SK-N-SH (cell line): ENCODE measurements at regions not wholly inside any gene's neighbourhood (a gene's known extent, or its start where the extent isn't known, plus 50 kb on each side); places are given as distances from the start of the nearest gene placed in this dataset.

Experiments used
- CTCF ChIA-PET: fragments of 300-600, 350-600 bp; formaldehyde crosslinking; extraction: SDS; loops from one replicate; lab custom pipeline; 2021; lab: Yijun Ruan, JAX
- POLR2A ChIA-PET: fragments of 350-600 bp; sonication (Branson Sonifier 250); formaldehyde crosslinking; extraction: SDS; loops from one replicate; lab custom pipeline; 2020; ENCODE audit warnings: antibody characterized with exemption, inconsistent platforms; lab: Yijun Ruan, JAX
- DNase-seq: peaks from one replicate; pipeline ENCODE4 v3.0.0; 2012
- H2AFZ ChIP-seq: fragments of 200-600 bp; sonication (generic); 2 replicates; pipeline ENCODE4 v1.8.1; 2016; ENCODE audit warnings: antibody characterized with exemption, mild to moderate bottlenecking, low read depth
- H3F3A ChIP-seq: fragments of 200-600 bp; sonication (generic); replicated peaks from 2 replicates; pipeline ENCODE3; 2016; ENCODE audit warnings: antibody characterized with exemption, mild to moderate bottlenecking; ENCODE audit not compliant: insufficient read depth
- H3K27ac ChIP-seq, 2 experiments: fragments of 200-500 bp in 1 of 2; fragments of 200-600 bp in 1 of 2; sonication (Bioruptor generic) in 1 of 2; sonication (generic), shearing (Covaris generic) in 1 of 2; 2 replicates each; pipeline versions ENCODE4 v1.5.1 to v1.6.1; 2014 to 2016; ENCODE audit warnings: low read depth in 2 of 2, inconsistent platforms in 1 of 2, low read length in 1 of 2, mild to moderate bottlenecking in 1 of 2, mixed read lengths in 1 of 2
- H3K27me3 ChIP-seq: fragments of 200-600 bp; sonication (generic), shearing (Covaris generic); 2 replicates; pipeline ENCODE4 v1.6.1; 2016; ENCODE audit warnings: mixed run types; ENCODE audit not compliant: insufficient read depth
- H3K36me3 ChIP-seq, 2 experiments: fragments of 200-500 bp in 1 of 2; fragments of 200-600 bp in 1 of 2; sonication (Bioruptor generic) in 1 of 2; sonication (generic) in 1 of 2; replicated peaks in 1 of 2; 2 replicates each; pipeline versions ENCODE3 to v1.5.1; 2014 to 2016; ENCODE audit warnings: low read length in 1 of 2, mild to moderate bottlenecking in 1 of 2; ENCODE audit not compliant: insufficient read depth in 2 of 2, control insufficient read depth in 1 of 2
- H3K4me1 ChIP-seq, 2 experiments: fragments of 200-500 bp in 1 of 2; fragments of 200-600 bp in 1 of 2; sonication (Bioruptor generic) in 1 of 2; sonication (generic), shearing (Covaris generic) in 1 of 2; 2 replicates each; pipeline versions ENCODE4 v1.5.1 to v1.6.1; 2014 to 2016; ENCODE audit warnings: low read depth in 1 of 2, low read length in 1 of 2, mixed run types in 1 of 2; ENCODE audit not compliant: insufficient read depth in 2 of 2, control insufficient read depth in 1 of 2
- H3K4me2 ChIP-seq: fragments of 200-600 bp; sonication (generic), shearing (Covaris generic); 2 replicates; pipeline ENCODE4 v1.6.1; 2017; ENCODE audit warnings: mixed run types
- H3K4me3 ChIP-seq, 2 experiments: fragments of 200-500 bp in 1 of 2; fragments of 200-600 bp in 1 of 2; sonication (Bioruptor generic) in 1 of 2; sonication (generic), shearing (Covaris generic) in 1 of 2; 2 replicates each; pipeline versions ENCODE4 v1.5.1 to v1.8.1; 2014 to 2016; ENCODE audit warnings: low read depth in 2 of 2, inconsistent platforms in 1 of 2, low read length in 1 of 2, mild to moderate bottlenecking in 1 of 2, mixed read lengths in 1 of 2, moderate library complexity in 1 of 2
- H3K79me2 ChIP-seq: fragments of 200-600 bp; sonication (generic); 2 replicates; pipeline ENCODE4 v1.8.1; 2017; ENCODE audit warnings: mild to moderate bottlenecking; ENCODE audit not compliant: insufficient read depth
- H3K9ac ChIP-seq: fragments of 200-600 bp; sonication (generic); 2 replicates; pipeline ENCODE4 v1.6.1; 2017; ENCODE audit warnings: mixed run types
- H3K9me2 ChIP-seq: fragments of 200-600 bp; sonication (generic); 2 replicates; pipeline ENCODE4 v1.6.1; 2017; ENCODE audit warnings: mixed run types
- H3K9me3 ChIP-seq: fragments of 200-600 bp; sonication (generic); 2 replicates; pipeline ENCODE4 v1.6.1; 2017; ENCODE audit warnings: mixed run types, mild to moderate bottlenecking, moderate library complexity
- H4K20me1 ChIP-seq: fragments of 200-600 bp; sonication (generic); 2 replicates; pipeline ENCODE4 v1.6.1; 2017; ENCODE audit warnings: mild to moderate bottlenecking, mixed run types; ENCODE audit not compliant: insufficient read depth
- CHD2 ChIP-seq: fragments of 150-350 bp; IDR thresholded peaks from 2 replicates; pipeline ENCODE4 v1.6.1; 2018; ENCODE audit warnings: low read length; ENCODE audit not compliant: partially characterized antibody
- CTCF ChIP-seq: fragments of 200-600 bp; sonication (generic); IDR thresholded peaks from 2 replicates; pipeline ENCODE4 v1.6.1; 2017; ENCODE audit warnings: antibody characterized with exemption, mild to moderate bottlenecking, moderate library complexity
- EP300 ChIP-seq, 2 experiments: IDR thresholded peaks; 2 replicates each; pipeline versions ENCODE4 v1.4.0 to v1.6.1; 2012; ENCODE audit warnings: borderline replicate concordance in 1 of 2, low read depth in 1 of 2, low read length in 1 of 2
- EZH2phosphoT487 ChIP-seq: fragments of 200-600 bp; sonication (generic); IDR thresholded peaks from 2 replicates; pipeline ENCODE4 v1.6.1; 2017; ENCODE audit warnings: low read depth, mixed run types, mild to moderate bottlenecking, antibody characterized with exemption, moderate library complexity, borderline replicate concordance
- JUND ChIP-seq: IDR thresholded peaks from 2 replicates; pipeline ENCODE4 v1.4.0; 2012
- MEF2A ChIP-seq: IDR thresholded peaks from 2 replicates; pipeline ENCODE4 v1.4.0; 2012; ENCODE audit warnings: low read depth, borderline replicate concordance
- NFIC ChIP-seq: IDR thresholded peaks from 2 replicates; pipeline ENCODE4 v1.4.0; 2012; ENCODE audit warnings: borderline replicate concordance
- NRF1 ChIP-seq: IDR thresholded peaks from 2 replicates; pipeline ENCODE4 v1.6.1; 2012; ENCODE audit warnings: low read depth, mild to moderate bottlenecking, low read length
- PBX3 ChIP-seq: IDR thresholded peaks from 2 replicates; pipeline ENCODE4; 2012
- POLR2AphosphoS5 ChIP-seq: IDR thresholded peaks from 2 replicates; pipeline ENCODE4 v1.6.1; 2012; ENCODE audit warnings: low read depth, low read length
- RAD21 ChIP-seq: IDR thresholded peaks from 2 replicates; pipeline ENCODE4 v1.6.1; 2012; ENCODE audit warnings: mild to moderate bottlenecking, low read length
- RFX5 ChIP-seq: IDR thresholded peaks from 2 replicates; pipeline ENCODE4 v1.6.1; 2012; ENCODE audit warnings: mild to moderate bottlenecking, improper control_type of control experiment, low read length
- RXRA ChIP-seq: IDR thresholded peaks from 2 replicates; pipeline ENCODE4 v1.4.0; 2012; ENCODE audit warnings: low read depth, mild to moderate bottlenecking, borderline replicate concordance
- SIN3A ChIP-seq: IDR thresholded peaks from 2 replicates; pipeline ENCODE4 v1.6.1; 2012; ENCODE audit warnings: low read depth, mild to moderate bottlenecking, low read length, moderate library complexity, borderline replicate concordance
- SMC3 ChIP-seq: IDR thresholded peaks from 2 replicates; pipeline ENCODE4 v1.6.1; 2012; ENCODE audit warnings: low read depth, low read length, improper control_type of control experiment
- TEAD4 ChIP-seq: IDR thresholded peaks from 2 replicates; pipeline ENCODE4 v1.4.0; 2012; ENCODE audit warnings: mild to moderate bottlenecking, borderline replicate concordance; ENCODE audit not compliant: insufficient read depth
- ZBTB33 ChIP-seq: IDR thresholded peaks from 2 replicates; pipeline ENCODE4 v1.4.0; 2012; ENCODE audit warnings: low read depth, borderline replicate concordance
- WGBS: methylation state at CpG from one replicate; pipeline ENCODE4 v1.1.6; 2017; ENCODE audit warnings: low lambda C conversion rate; 5-methylcytosine and 5-hydroxymethylcytosine counted together

- CTCF ChIA-PET = no interaction called here
- H3F3A ChIP-seq = no peaks in the 10 kb centered on the region
- TF ChIP-seq ZBTB33 (no peak), NFIC (no peak), MEF2A (no peak), PBX3 (no peak), SMC3 (no peak), RAD21 (no peak), EP300 (IDR thresholded peaks at IDR 0.05; ENCODE audit: borderline replicate concordance in 1 of 2, low read depth in 1 of 2, low read length in 1 of 2) (no peak), NRF1 (no peak), POLR2AphosphoS5 (no peak), EZH2phosphoT487 (no peak), SIN3A (no peak), RXRA (no peak), TEAD4 (no peak), JUND (no peak), CTCF (no peak), CHD2 (no peak), RFX5 (no peak)
- TF ChIP-seq, all 33 proteins: peak for 0
- H3K27me3 ChIP-seq = no peaks in the 10 kb centered on the region
- no peak overlapping the region for H3K27ac ChIP-seq
- H3K36me3 ChIP-seq = no peaks in the 10 kb centered on the region
- H3K9me3 ChIP-seq = no peaks in the 10 kb centered on the region
- no peak overlapping the region for H3K9ac ChIP-seq
- 42% methylated on average over 2 of the region's 2 CpGs for WGBS
- H2AFZ ChIP-seq = no peak overlapping the region
- no peak for DNase-seq
- H3K4me1 ChIP-seq = peaks cover 0 to 4% of the 10 kb centered on the region in 2 experiments; a peak in 1 of 4 replicates
- H3K9me2 ChIP-seq = no peaks in the 10 kb centered on the region
- no peak overlapping the region for H3K4me2 ChIP-seq
- no peaks in the 10 kb centered on the region for H3K79me2 ChIP-seq
- no peaks in the 10 kb centered on the region for H4K20me1 ChIP-seq
- H3K4me3 ChIP-seq = no peak overlapping the region
- POLR2A ChIA-PET = no interaction called here
Observed at GRCh38 chr1:29628190-29628589, 391.9 kb downstream of the PTPRU start.
